ENCODE measurements at regions not wholly inside any gene's neighbourhood (a gene's known extent, or its start where the extent isn't known, plus 50 kb on each side); places are given as distances from the start of the nearest gene placed in this dataset.
"Not testable (repeated sequence)": the region's sequence is repeated elsewhere in the genome, so short reads cannot be mapped to it uniquely, and the experiment has no call there.

DNA sequence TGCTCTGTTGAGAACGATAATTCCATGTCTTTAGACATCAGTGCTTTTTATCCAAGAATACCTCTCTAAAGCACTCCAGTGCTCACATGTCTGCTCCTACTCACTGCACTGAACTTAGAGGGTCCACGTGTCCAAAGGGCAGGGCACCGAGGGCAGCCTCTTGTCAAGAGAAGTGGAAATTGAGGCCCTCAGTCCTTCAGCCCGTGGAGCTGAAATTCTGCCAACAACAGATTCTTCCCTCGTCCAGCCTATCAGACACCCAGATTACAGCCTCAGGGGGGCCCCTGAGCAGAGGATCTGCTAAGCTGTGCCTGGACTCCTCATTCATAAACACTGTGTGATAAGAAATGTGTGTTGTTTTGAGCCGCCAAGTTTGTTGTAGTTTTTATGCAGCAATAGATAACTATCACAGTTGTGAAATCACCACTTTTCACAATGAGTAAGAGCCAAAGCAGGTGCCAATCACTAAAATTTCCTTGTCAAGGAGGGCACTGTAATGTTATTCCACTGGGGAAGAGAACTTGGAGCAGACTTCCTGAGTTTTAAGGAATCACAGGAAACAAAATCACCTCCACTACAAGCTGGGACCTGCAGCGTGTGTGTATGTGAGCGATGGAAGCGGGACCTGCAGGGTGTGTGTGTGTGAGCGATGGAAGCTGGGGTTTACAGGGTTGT, 58.8 kb upstream of the IGFBPL1 start:
- Mint-ChIP-seq H3K9me3 (no peaks in the 10 kb centered on the region), H3K36me3 (ENCODE audit: insufficient read depth) (no peaks in the 10 kb centered on the region), H3K4me3 (no peak overlapping the region), H3K27me3 (peaks cover 46% of the 10 kb centered on the region), H3K4me1 (no peaks in the 10 kb centered on the region), H3K27ac (ENCODE audit: low read depth) (no peak overlapping the region)
- DNase-seq (ENCODE audit: low spot score in 2 of 2) (no peak), ATAC-seq (replicated peaks; ENCODE audit: extremely low read depth, poor library complexity, severe bottlenecking) (no peak)

- H3K27ac Mint-ChIP-seq (ENCODE audit: low read depth): no peak overlapping the region
Measured at GRCh38 chr9:38478211-38478610, 54.0 kb upstream of the IGFBPL1 start.

GRCh38 chr9:38474476-38474875, 50.2 kb upstream of the IGFBPL1 start:
- not testable (repeated sequence) for H3K9me3 Mint-ChIP-seq; H3K27ac Mint-ChIP-seq (ENCODE audit: low read depth); H3K4me3 Mint-ChIP-seq

More at GRCh38 chr9:38478211-38478610, 54.0 kb upstream of the IGFBPL1 start:
- Mint-ChIP-seq H3K4me1 (no peaks in the 10 kb centered on the region), H3K27me3 (peaks cover 17% of the 10 kb centered on the region), H3K4me3 (no peak overlapping the region), H3K36me3 (ENCODE audit: insufficient read depth) (no peaks in the 10 kb centered on the region), H3K9me3 (peaks cover 7% of the 10 kb centered on the region)
- ATAC-seq (replicated peaks; ENCODE audit: extremely low read depth, poor library complexity, severe bottlenecking) (no peak), DNase-seq (ENCODE audit: low spot score in 2 of 2) (no peak)

More at GRCh38 chr9:38474476-38474875, 50.2 kb upstream of the IGFBPL1 start:
- peaks cover 28% of the 10 kb centered on the region for H3K27me3 Mint-ChIP-seq
- ATAC-seq (replicated peaks; ENCODE audit: extremely low read depth, poor library complexity, severe bottlenecking); DNase-seq (ENCODE audit: low spot score in 2 of 2); H3K36me3 Mint-ChIP-seq (ENCODE audit: insufficient read depth); H3K4me1 Mint-ChIP-seq: not testable (repeated sequence)

Data from central memory CD8-positive, alpha-beta T cell (primary cell).